Gastroesophageal sphincter (tissue), 3 donors: ENCODE measurements at regions not wholly inside any gene's neighbourhood (a gene's known extent, or its start where the extent isn't known, plus 50 kb on each side); places are given as distances from the start of the nearest gene placed in this dataset.

ENCODE experiments used
- CTCF ChIP-seq, 4 experiments: fragments of 200-600 bp in 2 of 4; fragments of 450-650 bp in 2 of 4; sonication (generic) in 1 of 4; IDR thresholded peaks; one replicate each; pipeline ENCODE4 v1.5.1; 2017 to 2019; ENCODE audit warnings: antibody characterized with exemption in 4 of 4, mild to moderate bottlenecking in 2 of 4, moderate library complexity in 2 of 4
- EP300 ChIP-seq: sonication (generic); formaldehyde crosslinking; IDR thresholded peaks from one replicate; pipeline ENCODE4 v1.6.1; 2017; ENCODE audit warnings: antibody characterized with exemption, mild to moderate bottlenecking
- POLR2A ChIP-seq, 2 donors: fragments of 450-650 bp; IDR thresholded peaks; one replicate each; pipeline ENCODE4 v1.6.1; 2017; ENCODE audit warnings: antibody characterized with exemption in 2 of 2, mild to moderate bottlenecking in 2 of 2, moderate library complexity in 1 of 2

GRCh38 chr14:45798659-45799058 is 545.7 kb upstream of the MIS18BP1 start:
- TF ChIP-seq CTCF (IDR thresholded peaks at IDR 0.05), result no peak
- no peak for TF ChIP-seq EP300
- TF ChIP-seq POLR2A (IDR thresholded peaks at IDR 0.05), result no peak
